Neural cell (in vitro differentiated cells): ENCODE measurements at regions not wholly inside any gene's neighbourhood (a gene's known extent, or its start where the extent isn't known, plus 50 kb on each side); places are given as distances from the start of the nearest gene placed in this dataset.

Experiments used
- TF ChIP-seq, protein P1 (sequence below): fragments of 450-650 bp; IDR thresholded peaks from 2 replicates; pipeline ENCODE4 v1.5.1; 2014; ENCODE audit warnings: antibody characterized with exemption, mild to moderate bottlenecking, moderate library complexity; ENCODE audit not compliant: poor library complexity, severe bottlenecking
- TF ChIP-seq, protein P2 (sequence below): IDR thresholded peaks from 2 replicates; pipeline ENCODE4 v1.6.1; 2012; ENCODE audit warnings: borderline replicate concordance

DNA sequence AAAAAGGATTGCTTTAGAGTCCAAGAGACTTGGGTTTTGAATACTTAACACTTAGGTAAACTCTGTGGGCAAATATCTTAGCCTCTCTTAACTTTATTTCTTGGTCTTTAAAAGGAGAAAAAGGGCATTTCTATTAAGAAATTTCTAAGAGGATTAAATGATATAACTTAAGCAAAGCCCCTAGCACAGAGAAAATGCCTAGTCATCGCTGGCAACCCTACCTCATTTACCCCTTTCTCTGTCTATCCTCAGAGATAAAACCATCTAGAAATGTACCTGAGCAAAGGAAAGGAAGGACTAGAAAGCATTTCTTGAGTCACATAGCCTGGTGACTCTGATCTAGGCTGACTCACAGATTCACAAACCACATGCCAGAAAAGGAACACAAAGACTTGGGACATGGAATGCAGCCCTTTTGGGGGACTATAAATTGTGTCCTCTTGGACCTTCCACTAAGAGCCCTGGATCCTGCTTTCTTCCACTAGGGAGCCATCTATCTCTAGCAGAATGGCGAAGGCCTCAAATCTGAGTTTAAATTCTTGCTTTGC, 120.6 kb downstream of the FOXD1 start:
- TF ChIP-seq, protein P1, sequence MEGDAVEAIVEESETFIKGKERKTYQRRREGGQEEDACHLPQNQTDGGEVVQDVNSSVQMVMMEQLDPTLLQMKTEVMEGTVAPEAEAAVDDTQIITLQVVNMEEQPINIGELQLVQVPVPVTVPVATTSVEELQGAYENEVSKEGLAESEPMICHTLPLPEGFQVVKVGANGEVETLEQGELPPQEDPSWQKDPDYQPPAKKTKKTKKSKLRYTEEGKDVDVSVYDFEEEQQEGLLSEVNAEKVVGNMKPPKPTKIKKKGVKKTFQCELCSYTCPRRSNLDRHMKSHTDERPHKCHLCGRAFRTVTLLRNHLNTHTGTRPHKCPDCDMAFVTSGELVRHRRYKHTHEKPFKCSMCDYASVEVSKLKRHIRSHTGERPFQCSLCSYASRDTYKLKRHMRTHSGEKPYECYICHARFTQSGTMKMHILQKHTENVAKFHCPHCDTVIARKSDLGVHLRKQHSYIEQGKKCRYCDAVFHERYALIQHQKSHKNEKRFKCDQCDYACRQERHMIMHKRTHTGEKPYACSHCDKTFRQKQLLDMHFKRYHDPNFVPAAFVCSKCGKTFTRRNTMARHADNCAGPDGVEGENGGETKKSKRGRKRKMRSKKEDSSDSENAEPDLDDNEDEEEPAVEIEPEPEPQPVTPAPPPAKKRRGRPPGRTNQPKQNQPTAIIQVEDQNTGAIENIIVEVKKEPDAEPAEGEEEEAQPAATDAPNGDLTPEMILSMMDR = no peak
- TF ChIP-seq, protein P2, sequence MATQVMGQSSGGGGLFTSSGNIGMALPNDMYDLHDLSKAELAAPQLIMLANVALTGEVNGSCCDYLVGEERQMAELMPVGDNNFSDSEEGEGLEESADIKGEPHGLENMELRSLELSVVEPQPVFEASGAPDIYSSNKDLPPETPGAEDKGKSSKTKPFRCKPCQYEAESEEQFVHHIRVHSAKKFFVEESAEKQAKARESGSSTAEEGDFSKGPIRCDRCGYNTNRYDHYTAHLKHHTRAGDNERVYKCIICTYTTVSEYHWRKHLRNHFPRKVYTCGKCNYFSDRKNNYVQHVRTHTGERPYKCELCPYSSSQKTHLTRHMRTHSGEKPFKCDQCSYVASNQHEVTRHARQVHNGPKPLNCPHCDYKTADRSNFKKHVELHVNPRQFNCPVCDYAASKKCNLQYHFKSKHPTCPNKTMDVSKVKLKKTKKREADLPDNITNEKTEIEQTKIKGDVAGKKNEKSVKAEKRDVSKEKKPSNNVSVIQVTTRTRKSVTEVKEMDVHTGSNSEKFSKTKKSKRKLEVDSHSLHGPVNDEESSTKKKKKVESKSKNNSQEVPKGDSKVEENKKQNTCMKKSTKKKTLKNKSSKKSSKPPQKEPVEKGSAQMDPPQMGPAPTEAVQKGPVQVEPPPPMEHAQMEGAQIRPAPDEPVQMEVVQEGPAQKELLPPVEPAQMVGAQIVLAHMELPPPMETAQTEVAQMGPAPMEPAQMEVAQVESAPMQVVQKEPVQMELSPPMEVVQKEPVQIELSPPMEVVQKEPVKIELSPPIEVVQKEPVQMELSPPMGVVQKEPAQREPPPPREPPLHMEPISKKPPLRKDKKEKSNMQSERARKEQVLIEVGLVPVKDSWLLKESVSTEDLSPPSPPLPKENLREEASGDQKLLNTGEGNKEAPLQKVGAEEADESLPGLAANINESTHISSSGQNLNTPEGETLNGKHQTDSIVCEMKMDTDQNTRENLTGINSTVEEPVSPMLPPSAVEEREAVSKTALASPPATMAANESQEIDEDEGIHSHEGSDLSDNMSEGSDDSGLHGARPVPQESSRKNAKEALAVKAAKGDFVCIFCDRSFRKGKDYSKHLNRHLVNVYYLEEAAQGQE = no peak
